ENCODE measurements at regions not wholly inside any gene's neighbourhood (a gene's known extent, or its start where the extent isn't known, plus 50 kb on each side); places are given as distances from the start of the nearest gene placed in this dataset.

DNA sequence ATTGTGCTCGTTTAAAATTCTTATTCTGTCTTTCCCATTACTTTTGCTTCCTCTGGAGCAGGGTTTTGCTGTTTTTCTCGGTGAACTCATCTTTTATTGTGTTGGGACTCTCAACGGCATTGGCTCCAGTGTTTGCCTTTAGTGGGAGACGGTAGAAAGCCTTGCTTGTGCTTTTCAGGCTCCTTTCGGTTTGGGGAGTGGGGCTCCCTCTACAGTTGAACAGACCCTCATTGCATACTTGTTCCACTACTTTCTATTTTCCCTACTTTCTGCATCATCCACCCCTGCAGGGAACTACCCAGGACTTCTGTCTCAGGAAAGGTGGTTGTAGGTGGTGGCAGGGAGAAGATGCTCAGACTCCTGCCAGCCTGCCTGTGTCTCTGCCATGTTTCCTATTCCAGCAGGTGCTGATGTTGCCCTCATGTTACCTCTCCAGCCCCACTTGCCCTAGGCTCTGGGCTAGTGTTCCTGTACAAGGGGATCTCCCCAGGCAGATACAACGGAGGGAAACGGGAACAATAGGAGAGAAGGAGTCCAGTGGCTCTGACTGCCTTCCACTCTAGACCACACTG, 68.5 kb upstream of the ZBTB18 start:
- no peaks in the 10 kb centered on the region for H3K9me3 ChIP-seq (replicated peaks; ENCODE audit: insufficient read depth, low read length)
- H3K27ac ChIP-seq (ENCODE audit: low read length) = no peak overlapping the region
- H4K20me1 ChIP-seq (ENCODE audit: insufficient read depth, low read length) = no peaks in the 10 kb centered on the region
- peaks cover 26% of the 10 kb centered on the region; the same call in 1 of the 2 replicates for H3K27me3 ChIP-seq (replicated peaks; ENCODE audit: insufficient read depth, low read length)
- no peaks in the 10 kb centered on the region for H3K9me2 ChIP-seq (replicated peaks; ENCODE audit: insufficient read depth, low read length)
- 0 out of 2 replicates have a peak, but pooled peaks cover under 1% of the 10 kb centered on the region for H3F3A ChIP-seq (ENCODE audit: insufficient read depth, low read length)
- no peak overlapping the region for H3K4me3 ChIP-seq (ENCODE audit: low read length)
- TF ChIP-seq, protein P1, sequence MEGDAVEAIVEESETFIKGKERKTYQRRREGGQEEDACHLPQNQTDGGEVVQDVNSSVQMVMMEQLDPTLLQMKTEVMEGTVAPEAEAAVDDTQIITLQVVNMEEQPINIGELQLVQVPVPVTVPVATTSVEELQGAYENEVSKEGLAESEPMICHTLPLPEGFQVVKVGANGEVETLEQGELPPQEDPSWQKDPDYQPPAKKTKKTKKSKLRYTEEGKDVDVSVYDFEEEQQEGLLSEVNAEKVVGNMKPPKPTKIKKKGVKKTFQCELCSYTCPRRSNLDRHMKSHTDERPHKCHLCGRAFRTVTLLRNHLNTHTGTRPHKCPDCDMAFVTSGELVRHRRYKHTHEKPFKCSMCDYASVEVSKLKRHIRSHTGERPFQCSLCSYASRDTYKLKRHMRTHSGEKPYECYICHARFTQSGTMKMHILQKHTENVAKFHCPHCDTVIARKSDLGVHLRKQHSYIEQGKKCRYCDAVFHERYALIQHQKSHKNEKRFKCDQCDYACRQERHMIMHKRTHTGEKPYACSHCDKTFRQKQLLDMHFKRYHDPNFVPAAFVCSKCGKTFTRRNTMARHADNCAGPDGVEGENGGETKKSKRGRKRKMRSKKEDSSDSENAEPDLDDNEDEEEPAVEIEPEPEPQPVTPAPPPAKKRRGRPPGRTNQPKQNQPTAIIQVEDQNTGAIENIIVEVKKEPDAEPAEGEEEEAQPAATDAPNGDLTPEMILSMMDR (IDR thresholded peaks at IDR 0.05; ENCODE audit: low read length) = no peak
- TF ChIP-seq EZH2phosphoT487 (IDR thresholded peaks at IDR 0.05; ENCODE audit: low read length) = no peak
- TF ChIP-seq EZH2 (optimal IDR thresholded peaks at IDR 0.05; ENCODE audit: low read depth, low read length) = no peak
- no peak overlapping the region for H2AFZ ChIP-seq (ENCODE audit: low read length)
- H3K4me1 ChIP-seq (ENCODE audit: low read length) = peaks cover 4% of the 10 kb centered on the region
- H3K4me2 ChIP-seq (ENCODE audit: low read depth, low read length) = no peak overlapping the region
- no peaks in the 10 kb centered on the region for H3K79me2 ChIP-seq (ENCODE audit: low read length)
- H3K9ac ChIP-seq (ENCODE audit: low read length) = no peak overlapping the region
- no peaks in the 10 kb centered on the region for H3K36me3 ChIP-seq (replicated peaks; ENCODE audit: insufficient read depth, low read length)
- DNase-seq = no peak

DNA sequence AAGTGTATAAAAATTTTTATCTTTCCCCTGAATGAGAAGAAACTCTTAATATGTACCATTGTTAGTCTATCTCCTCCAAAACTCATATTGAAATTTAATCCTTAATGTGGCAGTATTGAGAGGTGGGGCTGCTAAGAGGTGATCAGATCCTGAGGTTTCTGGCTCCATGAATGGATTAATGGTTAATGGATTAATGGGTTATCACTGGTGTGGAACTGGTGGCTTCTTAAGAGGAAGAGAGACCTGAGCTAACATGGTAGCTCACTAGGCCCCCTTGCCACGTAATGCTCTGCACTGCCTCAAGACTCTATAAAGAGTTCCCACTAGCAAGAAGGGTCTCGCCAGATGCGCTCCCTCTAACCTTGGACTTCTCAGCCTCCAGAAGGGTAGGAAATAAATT, 70.6 kb upstream of the ZBTB18 start:
- Histone ChIP-seq H3K9ac (ENCODE audit: low read length) (no peak overlapping the region), H3K36me3 (replicated peaks; ENCODE audit: insufficient read depth, low read length) (no peaks in the 10 kb centered on the region), H2AFZ (ENCODE audit: low read length) (no peak overlapping the region), H3K4me1 (ENCODE audit: low read length) (peaks cover 15% of the 10 kb centered on the region), H4K20me1 (ENCODE audit: insufficient read depth, low read length) (no peaks in the 10 kb centered on the region), H3K9me2 (replicated peaks; ENCODE audit: insufficient read depth, low read length) (no peaks in the 10 kb centered on the region), H3K4me2 (ENCODE audit: low read depth, low read length) (no peak overlapping the region), H3K4me3 (ENCODE audit: low read length) (no peak overlapping the region), H3F3A (ENCODE audit: insufficient read depth, low read length) (peaks cover 8% of the 10 kb centered on the region), H3K9me3 (replicated peaks; ENCODE audit: insufficient read depth, low read length) (no peaks in the 10 kb centered on the region), H3K79me2 (ENCODE audit: low read length) (no peaks in the 10 kb centered on the region), H3K27me3 (replicated peaks; ENCODE audit: insufficient read depth, low read length) (peaks cover 38% of the 10 kb centered on the region), H3K27ac (ENCODE audit: low read length) (no peak overlapping the region)
- DNase-seq = no peak
- TF ChIP-seq, protein P1 (IDR thresholded peaks at IDR 0.05; ENCODE audit: low read length) = no peak
- TF ChIP-seq EZH2phosphoT487 (IDR thresholded peaks at IDR 0.05; ENCODE audit: low read length) = no peak
- TF ChIP-seq EZH2 (optimal IDR thresholded peaks at IDR 0.05; ENCODE audit: low read depth, low read length) = no peak

DNA sequence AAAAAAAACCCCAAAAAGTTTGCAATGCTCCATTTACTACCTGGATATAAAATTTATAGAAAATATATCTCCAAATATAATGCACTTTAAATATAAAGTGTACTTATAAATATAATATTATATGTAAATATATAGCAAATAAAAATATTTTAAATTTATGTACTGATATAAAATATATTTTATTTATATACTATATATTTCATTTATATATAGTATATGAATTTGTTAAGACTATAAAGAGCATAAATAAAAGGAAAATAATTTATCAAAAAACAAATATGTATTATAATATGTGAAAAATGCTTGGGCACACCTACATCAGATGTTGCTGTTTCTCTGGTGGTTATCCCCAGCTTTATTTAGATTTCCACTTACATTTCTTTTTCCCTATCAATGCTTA, 71.0 kb upstream of the ZBTB18 start:
- Histone ChIP-seq H3K9ac (ENCODE audit: low read length) (no peak overlapping the region), H3K9me3 (replicated peaks; ENCODE audit: insufficient read depth, low read length) (no peaks in the 10 kb centered on the region)

More for the DNA sequence above, 71.0 kb upstream of the ZBTB18 start:
- Histone ChIP-seq H4K20me1 (ENCODE audit: insufficient read depth, low read length) (no peaks in the 10 kb centered on the region), H3K36me3 (replicated peaks; ENCODE audit: insufficient read depth, low read length) (no peaks in the 10 kb centered on the region), H2AFZ (ENCODE audit: low read length) (no peak overlapping the region), H3K4me3 (ENCODE audit: low read length) (no peak overlapping the region), H3K4me2 (ENCODE audit: low read depth, low read length) (no peak overlapping the region), H3K9me2 (replicated peaks; ENCODE audit: insufficient read depth, low read length) (no peaks in the 10 kb centered on the region), H3K79me2 (ENCODE audit: low read length) (no peaks in the 10 kb centered on the region), H3K27me3 (replicated peaks; ENCODE audit: insufficient read depth, low read length) (peaks cover 42% of the 10 kb centered on the region), H3K4me1 (ENCODE audit: low read length) (peaks cover 15% of the 10 kb centered on the region), H3K27ac (ENCODE audit: low read length) (no peak overlapping the region), H3F3A (ENCODE audit: insufficient read depth, low read length) (peaks cover 8% of the 10 kb centered on the region)
- TF ChIP-seq, protein P1 (IDR thresholded peaks at IDR 0.05; ENCODE audit: low read length) = no peak
- no peak for TF ChIP-seq EZH2phosphoT487 (IDR thresholded peaks at IDR 0.05; ENCODE audit: low read length)
- no peak for TF ChIP-seq EZH2 (optimal IDR thresholded peaks at IDR 0.05; ENCODE audit: low read depth, low read length)
- DNase-seq = no peak

Measured in MM.1S (cell line).